Stimulated activated CD4-positive, alpha-beta T cell treated with anti-CD3 and anti-CD28 coated beads, Interleukin-1b, Interleukin-23, amount 100 ng/mL, for 24 hours (primary cell): ENCODE measurements at regions not wholly inside any gene's neighbourhood (a gene's known extent, or its start where the extent isn't known, plus 50 kb on each side); places are given as distances from the start of the nearest gene placed in this dataset.

ENCODE experiments used
- DNase-seq, 4 experiments: peaks; one replicate each; pipeline ENCODE4 v3.0.0-alpha.2; 2020; ENCODE audit warnings: low read depth in 4 of 4, low spot score in 1 of 4

- DNase-seq: no peak
Observed at GRCh38 chr2:137823196-137823595, 141.1 kb upstream of the HNMT start.

- no peak for DNase-seq
Observed at GRCh38 chr2:137824501-137824900, 139.8 kb upstream of the HNMT start.

- DNase-seq: no peak
Observed at GRCh38 chr2:137826373-137827372, 137.6 kb upstream of the HNMT start.

GRCh38 chr2:137828624-137829023 is 135.6 kb upstream of the HNMT start:
- DNase-seq: no peak

DNA sequence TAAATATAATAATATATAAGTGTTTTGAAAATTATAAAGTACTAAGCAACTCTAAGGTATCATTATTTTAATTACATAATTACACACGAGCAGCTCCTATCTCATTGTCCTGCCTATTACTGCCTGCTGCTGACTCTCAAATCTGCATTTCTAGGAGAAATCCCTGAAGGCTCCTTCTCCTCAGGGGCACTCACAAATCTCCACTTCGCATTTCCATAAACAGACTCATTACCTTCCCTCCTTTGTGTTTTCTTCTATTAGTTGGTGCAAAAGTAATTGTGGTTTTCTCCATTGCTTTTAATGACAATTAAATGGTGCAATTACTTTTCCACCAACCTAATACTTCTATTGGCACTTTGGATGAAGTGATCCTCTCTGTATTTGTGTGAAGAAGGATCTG is 135.0 kb upstream of the HNMT start:
- no peak for DNase-seq

GRCh38 chr2:137834760-137835379 is 129.4 kb upstream of the HNMT start:
- no peak for DNase-seq

DNA sequence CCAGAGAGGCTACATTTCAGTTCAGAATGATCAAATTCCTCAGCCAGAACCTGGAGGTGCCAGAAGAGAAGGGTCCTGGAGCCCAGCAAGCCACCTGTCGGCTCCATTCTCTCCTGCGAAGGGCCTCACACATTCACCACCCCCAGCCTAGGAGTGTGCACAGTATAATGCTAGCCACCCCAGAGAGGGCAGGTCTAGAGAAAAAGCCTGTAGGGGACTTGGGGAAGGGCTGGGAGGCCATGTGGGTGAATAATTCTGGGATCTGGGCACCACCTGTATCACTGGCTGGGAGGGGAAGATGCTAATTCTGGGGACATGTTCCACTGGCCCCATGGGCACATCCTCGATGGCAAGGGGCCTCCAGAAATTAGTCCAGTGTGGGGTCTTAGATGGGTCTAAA is 127.6 kb upstream of the HNMT start:
- no peak for DNase-seq

- DNase-seq: no peak
Observed at GRCh38 chr2:137837830-137838229, 126.4 kb upstream of the HNMT start.

- no peak for DNase-seq
Observed at GRCh38 chr2:137838255-137839092, 125.8 kb upstream of the HNMT start.

DNA sequence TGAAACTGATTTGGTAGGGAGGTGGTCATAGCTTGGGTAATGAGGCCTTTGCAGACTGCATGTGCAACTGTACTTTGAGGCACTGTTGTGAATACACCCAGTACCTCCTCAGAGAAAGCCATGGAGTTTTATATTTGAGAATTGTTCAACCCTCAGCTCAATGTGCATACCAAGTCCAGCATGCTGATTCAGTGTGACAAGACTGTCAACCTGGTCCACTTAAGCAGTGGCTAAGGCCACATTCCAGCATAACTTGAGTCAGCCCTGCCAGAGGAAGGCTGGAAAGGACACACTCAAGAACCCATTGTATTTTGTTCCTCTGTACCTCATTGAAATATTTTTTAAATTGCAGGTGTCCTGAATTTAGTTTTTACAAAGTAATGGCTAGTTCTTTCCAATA is 121.8 kb upstream of the HNMT start:
- no peak for DNase-seq

- no peak for DNase-seq
Observed at GRCh38 chr2:137842952-137843351, 121.3 kb upstream of the HNMT start.

GRCh38 chr2:137845422-137845821 is 118.9 kb upstream of the HNMT start:
- no peak for DNase-seq

GRCh38 chr2:137846993-137847392 is 117.3 kb upstream of the HNMT start:
- DNase-seq: no peak

- DNase-seq: no peak
Observed at GRCh38 chr2:137847443-137847842, 116.8 kb upstream of the HNMT start.

DNA sequence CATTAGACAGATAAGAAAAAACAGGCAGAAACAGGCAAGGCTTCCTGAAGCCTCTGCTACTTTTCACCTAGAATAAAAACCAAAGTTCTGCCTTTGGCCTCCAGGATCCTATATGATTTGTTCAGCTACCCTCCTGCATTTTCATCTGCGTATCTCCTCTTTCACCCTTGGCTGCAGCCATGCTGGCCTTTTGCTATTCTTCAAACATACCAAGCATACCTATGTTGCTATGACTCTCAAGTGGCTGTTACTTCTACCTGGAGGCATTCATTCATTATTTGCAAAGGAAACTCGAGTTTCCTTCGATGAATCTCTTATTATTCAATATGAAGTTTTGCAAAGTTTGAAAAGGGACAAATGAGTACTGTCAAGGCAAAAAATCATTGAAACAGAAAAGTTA is 106.4 kb upstream of the HNMT start:
- DNase-seq: no peak

DNA sequence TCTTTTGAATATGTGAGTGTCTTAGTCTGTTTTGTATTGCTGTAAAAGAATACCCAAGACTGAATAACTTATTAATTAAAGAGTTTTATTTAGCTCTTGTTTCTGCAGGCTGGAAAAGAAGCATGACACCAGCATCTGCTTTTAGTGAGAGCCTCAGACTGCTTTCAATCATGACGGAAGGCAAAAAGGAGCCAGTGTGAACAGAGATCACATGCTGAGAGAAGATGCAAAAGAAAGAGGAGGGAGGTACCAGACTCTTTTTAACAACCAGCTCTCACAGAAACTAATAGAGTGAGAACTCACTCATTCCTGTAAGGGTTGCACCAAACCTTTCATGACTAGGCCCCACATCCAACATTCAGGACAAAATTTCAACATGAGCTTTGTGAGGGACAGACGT is 101.6 kb upstream of the HNMT start:
- no peak for DNase-seq

- DNase-seq: peak in 3 of 4 experiments; percentile 5 to 22 (median 18)
Observed at GRCh38 chr2:137865954-137866540, 98.2 kb upstream of the HNMT start.

DNA sequence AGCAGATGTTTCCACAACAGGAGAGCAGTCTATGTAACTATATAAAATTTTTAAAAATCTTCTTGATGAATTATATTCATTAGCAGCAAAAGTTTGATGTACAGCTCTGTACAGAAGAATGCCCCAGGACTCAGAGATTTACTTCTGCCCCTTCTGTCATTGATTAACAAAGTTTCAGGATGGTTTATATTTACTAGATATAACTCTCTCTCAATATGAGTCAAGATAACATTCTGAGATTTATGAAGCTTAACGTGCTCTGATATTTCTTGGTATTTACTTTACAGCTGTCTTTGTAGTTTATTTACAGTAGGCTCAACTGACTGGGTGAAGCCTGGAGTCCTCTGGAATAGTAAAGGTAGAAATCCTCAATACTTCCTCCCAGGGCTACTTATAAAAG is 93.6 kb upstream of the HNMT start:
- DNase-seq: no peak

GRCh38 chr2:137872577-137872976 is 91.7 kb upstream of the HNMT start:
- no peak for DNase-seq

DNA sequence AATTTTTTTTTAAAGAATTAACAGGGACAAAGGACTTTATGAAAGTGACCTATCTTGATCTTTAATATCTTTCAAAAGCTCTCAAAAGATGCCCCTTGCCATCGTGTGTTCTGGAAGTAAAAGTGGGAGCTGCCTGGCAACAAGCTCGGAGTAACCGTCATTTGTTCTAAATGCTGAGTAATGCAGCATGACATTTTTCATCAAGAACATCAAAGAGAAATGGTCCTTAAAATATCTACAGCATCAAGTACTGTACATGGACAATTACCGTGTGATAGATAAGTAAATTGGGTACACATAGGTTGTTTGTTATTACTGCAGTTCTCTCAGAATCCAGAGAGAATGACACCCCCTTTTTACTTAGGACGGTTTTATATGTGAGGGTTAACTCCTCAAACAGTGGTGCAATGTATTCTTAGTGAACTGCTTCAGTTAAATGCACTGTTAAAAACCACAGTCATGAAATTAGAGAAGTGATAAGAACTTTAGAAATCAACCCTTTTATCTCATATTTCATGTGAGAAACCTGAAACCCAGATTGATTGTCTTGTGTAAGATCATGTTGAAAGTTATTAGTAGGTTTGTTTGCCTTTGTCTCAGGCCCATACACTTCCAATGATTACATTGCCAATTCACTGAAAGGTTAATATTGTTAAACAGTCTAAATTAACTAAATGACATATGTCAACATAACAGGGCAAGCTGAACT is 90.6 kb upstream of the HNMT start:
- no peak for DNase-seq

DNA sequence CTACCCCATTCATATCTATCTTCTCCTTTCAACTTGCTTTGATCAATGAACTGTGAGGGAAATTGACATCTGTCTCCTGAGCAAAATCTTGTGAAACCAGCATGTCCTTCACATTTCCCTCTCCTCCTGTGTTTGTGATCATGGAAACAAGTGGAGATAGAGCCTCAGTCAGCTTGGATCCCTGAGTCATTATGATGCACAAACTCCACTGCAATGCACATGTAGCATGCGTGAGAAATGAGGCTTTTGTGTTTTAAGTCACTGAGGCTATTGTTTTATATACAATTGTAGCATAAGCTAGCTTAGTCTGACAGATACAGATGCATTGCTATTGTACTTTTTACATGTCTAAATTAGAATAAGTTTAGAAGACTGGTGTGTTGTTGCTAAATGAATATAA is 85.2 kb upstream of the HNMT start:
- no peak for DNase-seq
